SIG-M5 treated with dmso at 0.1 percent for 504 hours (cell line): ENCODE measurements at regions not wholly inside any gene's neighbourhood (a gene's known extent, or its start where the extent isn't known, plus 50 kb on each side); places are given as distances from the start of the nearest gene placed in this dataset.
"Not testable (repeated sequence)": the region's sequence is repeated elsewhere in the genome, so short reads cannot be mapped to it uniquely, and the experiment has no call there.

Experiments
- DNase-seq: peaks from one replicate; lab custom pipeline; 2025; ENCODE audit not compliant: unreplicated experiment; lab: John Stamatoyannopoulos, UW

DNA sequence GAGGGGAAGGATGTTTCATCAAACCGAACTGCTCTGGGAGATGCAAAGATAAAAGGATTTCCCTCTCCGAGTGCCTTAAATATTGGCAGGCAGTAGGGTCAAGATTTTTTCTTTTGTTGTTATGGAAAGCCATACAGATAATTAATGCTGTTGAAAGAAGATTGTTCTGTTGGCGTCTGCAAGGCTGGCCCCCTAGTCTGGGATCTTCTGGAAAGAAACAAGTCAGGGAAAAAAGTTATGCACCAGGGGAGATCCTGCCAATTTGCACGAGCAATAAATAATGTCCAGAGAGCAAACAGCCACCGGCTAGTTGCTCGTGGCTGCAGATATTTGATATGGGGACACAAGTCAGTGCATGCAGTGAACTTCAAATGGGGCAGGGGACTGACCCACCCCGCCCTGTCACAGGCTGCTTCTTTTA, 202.1 kb upstream of the MYL2 start:
- no peak for DNase-seq

DNA sequence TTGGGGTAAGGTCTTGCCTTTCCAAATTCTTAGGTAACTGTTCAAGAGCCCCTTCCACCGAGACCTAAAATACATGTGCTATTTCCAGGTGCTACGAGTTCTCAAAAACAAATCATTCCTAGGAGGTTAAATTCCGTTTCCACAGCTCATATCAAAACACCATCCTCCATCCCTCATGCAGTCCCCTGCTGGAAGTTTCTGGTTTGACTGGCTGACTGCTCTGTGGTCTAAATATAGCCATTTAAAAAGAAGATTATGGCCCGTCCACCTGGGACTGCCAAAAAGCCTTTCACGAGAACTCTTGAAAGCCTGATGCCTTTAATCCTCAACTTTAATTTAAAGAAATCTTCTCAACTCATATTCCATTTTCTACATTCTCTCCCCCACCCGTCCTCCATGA, 201.5 kb upstream of the MYL2 start:
- no peak for DNase-seq

DNA sequence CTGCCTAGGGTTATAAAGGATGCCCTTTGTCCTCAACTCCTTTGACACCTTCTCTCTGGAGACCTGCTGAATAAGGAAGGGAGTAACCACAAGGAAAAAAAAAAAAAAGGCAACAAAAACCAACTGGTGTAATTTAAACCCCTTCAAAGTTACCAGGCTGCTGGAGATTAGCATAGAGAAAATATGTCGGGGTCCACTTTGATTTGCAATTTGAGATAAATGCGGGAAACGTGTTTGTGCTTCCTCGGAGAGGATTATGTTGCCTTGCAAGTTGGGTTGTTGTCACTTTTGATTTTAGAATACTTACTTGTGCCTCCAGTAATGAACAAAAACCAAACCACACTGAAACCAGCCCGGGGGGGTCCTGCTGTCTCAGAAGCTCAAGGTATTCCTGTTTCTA, 200.2 kb upstream of the MYL2 start:
- no peak for DNase-seq

DNA sequence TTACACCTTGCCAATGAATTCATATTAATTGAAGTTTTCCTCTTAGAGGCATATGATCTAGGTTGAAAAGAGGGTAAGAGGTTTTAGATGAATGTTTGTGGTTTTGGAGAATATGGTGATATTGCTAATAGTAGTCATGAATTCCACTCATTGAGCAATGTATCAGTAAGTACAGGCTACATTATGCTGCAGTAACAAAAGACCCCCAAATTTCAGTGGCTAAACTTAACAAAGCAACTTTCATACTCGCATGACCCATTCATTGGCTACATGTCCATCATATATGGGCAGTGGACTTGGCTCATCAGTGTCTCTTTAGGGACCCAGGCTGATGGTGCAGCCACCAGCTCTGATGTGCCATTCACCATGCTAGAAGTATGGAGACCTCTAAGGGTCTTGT, 196.6 kb upstream of the MYL2 start:
- DNase-seq = no peak

DNA sequence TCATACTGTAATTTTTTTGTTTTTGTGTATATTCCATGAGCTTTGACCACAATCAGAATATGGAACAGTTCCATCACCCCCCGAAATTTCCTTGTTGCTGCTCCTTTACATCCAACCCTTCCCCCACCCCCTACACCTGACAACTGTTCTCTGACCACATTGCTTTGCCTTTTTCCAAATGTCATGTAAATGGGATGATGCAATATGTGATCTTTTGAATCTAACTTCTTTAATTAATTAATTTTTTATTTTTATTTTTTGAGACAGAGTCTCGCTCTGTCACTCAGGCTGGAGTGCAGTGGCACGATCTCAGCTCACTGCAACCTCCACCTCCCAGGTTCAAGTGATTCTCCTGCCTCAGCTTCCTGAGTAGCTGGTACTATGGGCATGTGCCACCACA, 192.9 kb upstream of the MYL2 start:
- not testable (repeated sequence) for DNase-seq

DNA sequence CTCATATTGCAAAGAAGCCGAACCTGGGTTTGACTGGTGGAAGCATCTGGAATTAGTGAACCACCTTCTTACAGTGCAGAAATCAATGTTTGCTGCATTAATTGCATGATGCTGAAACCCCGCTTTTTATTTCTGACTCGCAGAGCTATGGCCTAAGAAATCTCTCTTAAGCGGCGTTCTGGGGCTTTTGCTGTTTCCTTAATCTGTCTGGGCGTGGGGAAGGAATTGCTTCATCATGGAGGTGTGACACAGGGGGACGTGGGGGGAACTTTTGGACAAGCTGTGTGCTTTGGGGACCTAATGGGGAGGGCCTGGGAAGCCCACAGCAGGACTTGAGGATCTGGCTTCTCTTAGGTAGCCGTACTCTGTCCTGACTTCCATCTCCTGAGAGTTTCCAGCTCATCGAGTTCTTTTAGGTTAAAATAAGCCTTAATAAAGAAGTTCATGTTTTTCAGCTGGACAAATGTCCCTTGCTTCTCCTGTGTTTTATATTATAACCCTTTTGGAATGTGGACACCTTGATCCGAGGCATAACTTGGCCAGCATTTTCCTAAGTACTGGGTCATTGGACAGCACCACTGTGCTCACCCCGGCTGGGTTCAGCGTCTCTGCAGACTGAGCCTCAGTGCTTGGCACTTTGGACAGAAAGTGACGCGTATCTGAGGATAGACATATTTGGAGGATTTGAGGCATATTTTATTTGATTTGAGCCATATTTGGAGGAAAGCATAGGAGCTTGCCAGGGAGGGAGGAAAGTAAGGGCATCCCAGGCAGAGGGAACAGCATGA, 192.1 kb upstream of the MYL2 start:
- peak; percentile 15 for DNase-seq

DNA sequence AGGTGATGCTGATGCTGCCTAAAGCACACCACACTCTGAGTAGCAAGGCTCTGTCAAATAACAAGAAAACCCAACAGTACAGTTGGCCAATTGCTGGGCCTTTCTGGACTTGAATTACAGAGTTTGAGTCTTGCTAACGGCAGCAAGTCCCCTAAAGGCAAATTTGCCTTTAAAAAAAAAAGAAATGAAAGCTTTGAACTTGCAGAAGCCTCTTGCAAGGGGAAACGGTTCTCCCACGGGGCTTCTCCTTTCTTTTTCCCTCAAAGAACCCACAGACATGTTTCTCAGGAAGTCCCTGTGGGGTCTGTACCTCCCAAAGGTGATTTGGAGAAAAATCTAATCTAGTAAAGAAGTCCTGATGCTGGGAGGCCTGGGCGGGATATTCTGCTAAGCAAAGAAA, 191.3 kb upstream of the MYL2 start:
- DNase-seq = peak; percentile 47

DNA sequence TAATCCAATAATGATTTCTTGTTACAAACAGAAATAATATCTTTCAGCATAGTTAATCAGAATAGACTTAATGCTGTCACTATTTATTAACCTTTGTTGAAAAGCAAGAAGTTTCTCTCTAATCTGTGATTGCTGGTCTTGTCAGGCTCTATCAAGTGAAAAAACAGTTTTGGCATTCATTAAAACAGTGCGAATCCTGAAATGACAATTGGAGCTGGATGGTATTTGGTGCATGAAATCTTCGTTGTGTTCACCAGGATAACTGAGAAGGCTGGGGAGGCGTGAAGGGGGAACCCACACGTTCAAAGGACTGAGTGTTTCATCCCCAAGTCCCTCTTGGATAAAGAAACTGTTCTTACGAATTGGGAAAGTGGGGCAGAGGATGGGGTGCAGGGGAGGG, 190.2 kb upstream of the MYL2 start:
- no peak for DNase-seq

DNA sequence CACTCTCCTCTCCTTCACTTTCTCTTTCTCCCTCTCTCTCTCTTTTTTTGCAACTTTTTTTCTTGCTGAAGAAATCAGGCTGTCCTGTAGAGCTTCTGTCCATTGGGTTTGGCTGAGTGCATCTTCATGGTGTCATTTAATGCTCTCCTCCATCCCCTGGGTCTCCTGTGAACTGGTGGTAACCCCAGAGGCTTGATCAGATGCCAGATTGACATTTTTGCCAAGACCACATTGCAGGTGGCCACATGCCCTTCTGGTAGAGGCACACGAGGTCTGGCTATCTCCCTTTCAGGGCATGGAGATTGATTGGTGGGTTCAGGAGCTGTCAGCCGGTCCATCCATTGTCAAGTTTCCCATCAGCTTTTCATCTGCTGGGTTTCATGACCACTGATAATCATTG, 188.3 kb upstream of the MYL2 start:
- DNase-seq = no peak

DNA sequence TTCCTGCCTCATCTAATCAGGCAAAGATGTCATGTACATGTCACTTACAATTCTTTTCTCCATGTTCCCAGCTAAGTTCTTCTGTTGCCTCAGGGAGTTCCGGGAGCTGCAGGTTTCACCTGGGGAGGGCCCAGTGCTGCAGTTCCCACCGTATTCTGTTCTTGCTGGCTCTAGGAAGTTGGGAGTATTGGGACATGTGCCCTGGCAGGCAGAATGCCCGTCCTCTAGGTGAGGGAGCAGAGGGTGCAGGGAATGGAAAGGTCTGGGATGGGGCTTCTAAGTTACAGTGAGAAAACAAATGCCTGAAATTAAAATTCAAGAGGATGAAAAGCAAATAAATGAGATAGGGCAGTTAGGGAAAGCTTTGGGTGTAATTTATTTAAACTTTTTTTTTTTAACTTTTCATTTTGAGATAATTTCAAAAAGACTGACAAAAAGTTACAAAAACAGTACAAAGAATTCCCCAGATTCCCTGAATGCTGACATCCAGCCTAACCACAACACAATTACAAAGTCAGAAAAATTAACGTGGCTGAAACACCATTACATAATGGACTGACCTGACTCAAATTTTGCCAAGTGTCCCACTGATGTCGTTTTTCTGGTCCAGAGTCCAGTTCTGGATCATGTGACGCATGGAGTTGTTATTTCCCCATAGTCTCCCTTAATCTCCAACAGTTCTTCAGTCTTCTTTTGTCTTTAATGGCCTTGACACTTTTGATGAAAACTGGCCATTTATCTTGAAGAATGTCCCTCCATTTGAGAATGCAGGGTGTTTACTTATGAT, 187.2 kb upstream of the MYL2 start:
- DNase-seq = no peak

DNA sequence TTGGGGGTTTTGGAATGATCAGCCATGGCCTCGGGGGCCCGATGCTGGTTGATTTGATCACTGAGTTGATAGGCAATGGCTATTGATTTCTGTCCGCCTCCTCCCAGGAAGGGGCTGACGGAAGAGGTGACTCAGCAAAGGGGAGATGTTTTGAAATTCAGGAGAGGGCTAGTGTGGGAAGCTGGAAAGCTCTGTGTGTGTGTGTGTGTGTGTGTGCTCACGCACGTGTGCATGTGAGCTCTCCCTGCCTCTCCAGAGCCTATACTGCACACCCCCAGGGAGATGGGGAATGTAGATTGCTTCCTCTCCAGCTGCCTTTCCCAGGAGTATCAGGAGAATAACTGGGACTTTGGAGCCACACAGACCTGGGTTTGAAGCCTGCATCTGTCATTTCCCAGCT, 184.9 kb upstream of the MYL2 start:
- no peak for DNase-seq

DNA sequence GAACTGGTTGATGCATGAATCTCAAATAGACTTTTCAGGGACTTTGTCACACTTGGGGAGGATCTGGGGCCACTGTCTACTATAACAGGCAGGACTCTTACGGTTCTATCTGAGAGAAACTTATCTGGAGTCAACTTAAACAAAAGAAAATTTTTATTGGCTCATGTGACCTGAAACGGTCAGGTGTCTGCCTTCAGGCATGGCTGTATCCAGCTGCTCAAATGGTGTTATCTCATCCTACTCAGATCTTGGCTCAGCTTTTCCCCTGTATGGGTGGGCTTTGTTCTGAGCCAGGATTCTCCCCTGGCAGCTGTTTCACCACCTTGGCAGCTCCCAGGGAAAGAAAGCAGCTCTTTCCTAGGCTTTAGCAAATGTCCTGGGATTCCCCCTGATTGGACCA, 183.2 kb upstream of the MYL2 start:
- DNase-seq = no peak

DNA sequence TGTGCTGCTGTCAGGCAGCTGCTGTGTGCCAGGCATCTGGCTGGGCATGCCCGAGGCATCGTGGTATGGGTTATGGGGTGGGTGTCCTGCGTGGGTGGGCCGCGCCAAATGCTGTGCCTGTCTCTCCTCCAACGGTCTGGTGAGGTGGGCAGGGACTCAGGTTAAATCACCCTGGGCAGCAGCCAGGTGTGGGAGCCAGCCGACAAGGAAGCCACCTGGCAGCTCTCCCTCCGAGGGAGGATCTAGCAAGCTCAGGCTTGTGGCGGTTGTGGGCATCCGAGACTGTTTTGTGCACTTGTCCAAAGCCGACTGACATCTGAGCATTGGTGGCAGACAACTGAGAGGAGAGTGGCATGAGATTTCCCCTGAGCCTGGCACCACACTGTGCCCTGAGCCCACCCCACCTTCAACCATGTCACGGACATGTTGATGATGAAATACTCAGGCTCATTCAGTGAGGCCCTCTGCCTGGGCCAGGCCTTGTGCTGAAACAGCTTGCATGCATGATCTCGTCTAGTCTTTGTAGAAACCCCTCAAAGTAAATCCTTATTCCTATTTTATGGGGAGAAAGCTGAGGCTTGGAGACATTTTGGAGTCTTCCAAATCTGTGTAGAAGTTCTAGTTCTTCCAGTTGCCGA, 181.8 kb upstream of the MYL2 start:
- DNase-seq = no peak

DNA sequence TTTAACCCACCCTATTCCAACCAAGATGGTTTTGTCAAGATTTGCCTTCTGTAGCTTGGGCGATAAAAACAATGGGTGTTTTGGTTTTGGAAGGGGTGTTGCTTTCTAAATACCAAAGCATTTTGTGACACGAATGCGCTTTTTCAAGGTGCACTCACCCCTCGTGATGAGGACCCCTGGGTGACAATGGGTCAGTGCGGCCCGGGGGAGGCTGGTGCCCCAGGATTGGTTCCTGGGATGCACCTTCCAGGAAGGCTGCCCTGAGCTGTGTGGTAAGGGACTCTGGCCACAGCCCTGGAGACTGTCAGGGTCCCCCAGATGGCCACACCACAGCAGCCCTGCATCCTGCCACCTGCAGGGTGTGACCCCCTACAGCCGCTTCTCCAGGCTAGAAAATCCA, 180.6 kb upstream of the MYL2 start:
- no peak for DNase-seq

DNA sequence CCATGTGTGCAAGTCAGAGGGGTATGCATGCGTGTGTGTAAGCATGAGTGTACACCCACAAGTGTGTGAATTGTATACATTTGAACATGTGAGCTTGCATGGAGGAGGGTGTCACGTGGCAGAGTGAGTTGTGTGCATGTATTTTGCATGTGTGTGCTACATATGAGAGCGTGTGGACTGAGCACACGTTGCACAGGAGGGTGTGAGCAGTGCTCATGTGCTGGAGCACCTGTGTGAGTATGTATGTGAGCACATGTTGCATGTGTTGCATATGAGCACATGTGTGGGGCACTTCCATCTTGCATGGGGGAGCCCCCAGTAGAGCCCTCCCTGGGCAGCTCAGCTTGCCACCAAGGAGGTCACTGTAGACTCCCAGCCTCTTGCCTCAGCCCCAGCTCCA, 180.2 kb upstream of the MYL2 start:
- no peak for DNase-seq

DNA sequence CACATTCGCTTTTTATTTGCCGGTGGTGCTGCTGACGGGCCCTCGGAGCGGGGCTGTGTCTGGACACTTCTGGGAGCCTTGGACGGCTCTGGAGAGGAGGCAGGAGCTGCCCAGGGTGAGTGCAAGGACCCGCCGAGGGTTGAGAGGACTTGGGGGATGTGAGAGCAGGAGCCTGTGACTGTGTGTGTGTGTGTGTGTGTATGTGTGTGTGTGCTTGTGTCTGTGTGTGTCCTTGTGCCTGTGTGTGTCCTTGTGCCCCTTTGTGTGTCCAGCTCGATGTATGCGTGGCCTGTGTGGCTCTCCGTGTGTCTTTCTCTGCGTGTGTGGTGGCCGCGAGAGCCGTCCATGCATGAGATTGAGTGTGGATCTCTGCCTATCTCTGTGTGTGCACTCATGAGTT, 179.6 kb upstream of the MYL2 start:
- no peak for DNase-seq

DNA sequence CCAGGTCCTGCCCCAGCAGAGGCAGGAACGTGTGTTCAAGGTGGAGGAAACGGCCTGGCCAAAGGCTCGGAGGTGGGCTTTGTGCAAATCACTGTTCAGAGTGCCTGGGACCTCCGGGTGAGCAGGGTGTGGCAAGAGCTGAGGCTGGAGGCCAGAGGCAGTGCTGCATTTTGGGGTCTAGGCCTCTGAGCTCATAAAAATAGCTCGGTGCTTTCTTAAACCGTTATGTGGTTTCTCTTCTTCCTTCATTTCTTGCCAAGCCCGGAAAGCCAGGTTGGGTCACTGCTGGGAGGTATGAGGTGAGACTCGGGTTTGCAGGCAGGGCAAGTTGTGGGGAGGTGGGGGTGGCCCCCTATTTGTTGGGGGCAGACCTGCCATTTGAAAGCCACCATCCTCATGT, 178.8 kb upstream of the MYL2 start:
- peak; percentile 30 for DNase-seq

DNA sequence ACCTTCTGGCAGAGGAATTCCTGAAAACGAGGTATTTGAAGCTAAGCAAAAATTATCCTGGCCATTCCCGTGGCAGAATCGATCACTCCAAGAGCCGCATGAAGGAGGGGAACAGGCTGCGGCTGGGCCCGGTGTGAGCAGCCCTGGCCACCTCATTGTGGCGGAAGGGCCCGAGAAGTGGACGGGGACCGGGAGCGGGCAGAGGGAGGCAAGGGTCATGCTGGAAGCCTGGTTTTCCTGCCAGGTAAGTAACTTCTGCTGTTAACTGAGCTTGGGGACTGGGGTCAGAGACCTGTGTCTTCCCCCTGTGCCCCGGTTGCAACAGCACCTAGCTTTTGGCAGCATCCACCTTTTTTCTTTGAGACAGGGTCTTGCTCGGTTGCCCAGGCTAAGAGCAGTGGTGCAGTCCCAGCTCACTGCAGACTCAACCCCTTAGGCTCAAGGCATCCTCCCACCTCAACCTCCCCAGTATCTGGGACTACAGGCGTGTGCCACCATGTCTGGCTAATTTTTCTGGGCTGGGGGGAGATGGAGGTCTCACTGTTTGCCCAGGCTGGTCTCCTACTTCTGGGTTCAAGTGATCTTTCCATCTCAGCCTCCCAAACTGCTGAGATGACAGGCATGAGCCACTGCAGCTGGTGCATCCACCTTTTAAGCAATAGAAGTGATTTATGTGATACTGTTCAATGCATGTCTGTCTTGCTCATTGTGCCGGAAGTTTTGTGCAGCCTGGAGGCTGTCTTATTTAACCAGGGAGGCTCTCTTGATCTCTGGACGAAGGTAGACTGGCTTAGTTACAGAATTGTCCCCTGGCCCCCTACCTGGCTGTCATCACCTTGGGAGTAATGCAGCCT, 174.0 kb upstream of the MYL2 start:
- DNase-seq = no peak

DNA sequence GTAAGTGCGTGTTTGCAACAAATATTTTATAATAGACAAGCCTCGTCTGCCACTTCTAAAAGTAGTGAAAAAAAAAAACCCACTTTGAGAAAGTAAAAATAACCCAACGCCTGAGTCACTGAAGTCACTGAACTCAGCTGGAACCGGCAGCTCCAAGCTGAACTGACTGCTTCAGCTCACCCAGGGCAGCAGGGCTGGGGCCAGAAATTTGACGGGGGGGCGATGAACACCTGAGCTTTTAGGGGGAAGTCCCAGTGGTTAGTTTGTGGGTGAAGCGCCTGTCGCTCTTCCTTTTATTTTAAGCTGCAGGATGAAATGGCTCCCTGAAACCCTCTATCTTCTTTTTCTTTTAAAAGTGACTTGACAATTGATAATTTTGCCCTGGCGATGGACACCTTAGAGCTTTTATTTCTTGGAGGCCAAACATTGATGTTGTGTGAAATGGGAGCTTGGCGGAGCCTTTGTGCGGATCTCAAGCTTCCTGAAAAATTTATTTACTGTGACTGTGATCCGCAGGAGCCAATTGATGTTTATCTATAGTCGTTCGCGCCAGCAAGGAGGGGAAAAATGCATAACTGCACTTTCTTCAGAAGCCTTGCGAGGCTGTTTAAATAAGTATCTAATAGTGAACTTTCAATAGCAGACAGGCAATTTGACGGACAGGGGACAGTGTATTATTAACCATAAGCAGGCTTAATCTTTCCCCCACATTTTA, 173.2 kb upstream of the MYL2 start:
- DNase-seq = no peak

DNA sequence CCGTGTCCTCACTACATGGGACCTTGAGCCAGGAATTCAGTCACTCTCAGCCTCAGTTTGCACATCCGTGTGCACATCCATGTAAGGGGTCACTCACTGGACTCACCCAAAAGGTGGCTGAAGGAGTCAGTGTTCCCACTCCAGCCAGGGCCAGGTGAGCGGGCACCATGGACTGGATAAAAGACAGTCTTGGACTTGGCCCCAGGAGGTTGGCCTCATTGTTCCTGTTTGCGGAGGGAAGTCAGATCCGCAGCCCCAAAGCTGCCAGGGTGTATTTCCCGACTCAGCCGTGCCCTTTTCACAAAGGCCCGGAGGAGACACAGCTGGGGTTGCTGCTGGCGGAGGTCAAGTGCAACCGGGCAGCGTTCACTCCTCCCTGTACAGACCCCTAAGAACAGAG, 170.7 kb upstream of the MYL2 start:
- DNase-seq = no peak

DNA sequence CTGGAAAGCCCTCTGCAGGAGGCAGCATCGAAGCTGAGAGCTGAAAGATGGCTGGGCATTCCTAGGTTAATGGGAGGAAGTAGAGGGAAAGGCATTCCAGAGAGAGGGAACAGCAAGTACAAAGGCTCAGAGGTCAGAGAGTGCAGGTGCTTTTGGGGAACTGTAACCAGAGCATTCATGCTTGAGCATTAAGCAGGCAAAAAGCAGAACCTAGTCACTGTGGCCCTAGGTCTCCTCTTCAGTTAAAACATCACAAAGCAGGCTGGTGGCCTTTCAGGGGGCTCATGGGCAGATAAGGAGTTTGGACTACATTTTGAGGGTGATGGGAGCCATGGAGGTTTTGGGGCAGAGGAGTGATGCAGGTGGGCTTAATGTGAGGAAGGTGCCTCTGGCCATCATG, 169.2 kb upstream of the MYL2 start:
- no peak for DNase-seq
